ENCODE measurements at regions not wholly inside any gene's neighbourhood (a gene's known extent, or its start where the extent isn't known, plus 50 kb on each side); places are given as distances from the start of the nearest gene placed in this dataset.

GRCh38 chr19:8893419-8893818 is 61.2 kb downstream of the MBD3L1 start:
- no peak for TF ChIP-seq CTCF (conservative IDR thresholded peaks at IDR 0.05)
- no peak for TF ChIP-seq EZH2 (IDR thresholded peaks at IDR 0.05; ENCODE audit: low read depth)
